NCI-H2107 (cell line): ENCODE measurements at regions not wholly inside any gene's neighbourhood (a gene's known extent, or its start where the extent isn't known, plus 50 kb on each side); places are given as distances from the start of the nearest gene placed in this dataset.

Source experiments
- DNase-seq: peaks from one replicate; lab custom pipeline; 2025; lab: John Stamatoyannopoulos, UW

DNA sequence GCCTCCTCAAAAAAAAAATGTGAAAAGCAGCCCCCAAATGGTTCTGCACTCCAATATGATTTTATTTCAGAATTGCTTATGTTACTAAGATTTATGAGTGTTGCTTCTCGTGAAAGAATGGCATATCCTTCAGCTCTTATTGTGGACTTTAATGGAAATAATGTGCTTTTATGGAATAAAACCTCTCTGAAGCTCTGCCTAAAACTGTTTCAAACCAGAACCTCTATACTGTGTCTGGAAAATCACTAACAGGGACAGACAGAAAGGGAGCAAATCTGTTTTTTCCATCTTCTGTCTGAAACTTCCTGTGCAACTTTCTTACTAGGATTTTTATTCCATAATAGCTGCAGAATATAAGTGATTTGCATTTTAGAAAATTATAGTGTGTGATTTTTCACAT is 493.1 kb downstream of the ANKRD50 start:
- DNase-seq, result no peak

DNA sequence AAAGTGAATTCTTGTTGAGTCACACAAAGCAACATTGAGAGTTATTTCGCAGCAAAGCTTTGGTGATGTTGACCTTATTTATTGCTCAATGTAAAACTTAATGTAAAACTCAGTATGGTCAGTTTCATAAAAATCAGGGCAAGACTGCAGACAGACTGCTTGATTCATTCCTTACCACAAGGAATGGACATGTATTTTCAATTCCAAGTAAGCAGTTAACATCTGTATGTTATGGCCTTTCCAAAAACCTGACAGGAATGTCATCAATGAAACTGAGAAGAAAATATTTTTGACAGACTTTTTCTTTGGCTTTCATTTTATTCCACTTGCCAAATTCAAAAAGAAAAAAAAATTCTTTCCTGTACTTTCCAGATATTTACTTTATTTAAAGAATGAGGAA is 488.3 kb downstream of the ANKRD50 start:
- DNase-seq, result no peak

DNA sequence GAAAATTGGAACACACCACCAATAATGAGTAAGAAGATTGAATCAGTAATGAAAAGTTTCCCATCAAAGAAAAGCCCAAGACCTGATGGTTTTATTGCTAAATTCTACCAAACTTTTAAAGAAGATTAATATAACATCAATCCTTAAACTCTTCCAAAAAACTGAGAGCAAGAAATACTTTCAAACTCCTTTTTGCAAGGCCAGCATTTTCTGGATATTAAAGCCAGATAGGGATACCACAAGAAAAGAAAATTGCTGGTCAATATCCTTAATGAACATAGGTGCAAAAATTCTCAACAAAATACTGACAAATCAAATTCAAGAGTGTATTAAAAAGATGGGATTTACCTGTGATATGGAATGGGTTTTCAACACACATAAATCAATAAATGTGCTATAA is 484.6 kb downstream of the ANKRD50 start:
- no peak for DNase-seq

DNA sequence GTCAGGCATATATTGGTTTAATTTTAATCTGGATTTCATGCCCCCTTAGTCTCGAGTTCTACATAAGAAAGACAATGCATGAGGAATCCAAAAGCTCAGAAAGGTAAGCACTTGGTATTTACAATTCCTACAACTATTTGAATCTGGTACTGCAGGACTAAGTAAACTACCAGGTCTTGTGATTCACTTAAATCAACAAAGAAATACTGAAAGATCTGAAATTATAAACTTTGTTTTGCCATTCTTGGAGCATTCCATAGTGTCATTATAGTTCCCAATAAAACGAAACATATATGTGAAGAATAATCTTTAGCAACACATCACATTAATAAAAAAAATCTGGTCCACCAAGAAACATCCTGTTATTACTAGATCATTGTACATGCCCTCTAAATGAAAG is 482.3 kb downstream of the ANKRD50 start:
- no peak for DNase-seq

DNA sequence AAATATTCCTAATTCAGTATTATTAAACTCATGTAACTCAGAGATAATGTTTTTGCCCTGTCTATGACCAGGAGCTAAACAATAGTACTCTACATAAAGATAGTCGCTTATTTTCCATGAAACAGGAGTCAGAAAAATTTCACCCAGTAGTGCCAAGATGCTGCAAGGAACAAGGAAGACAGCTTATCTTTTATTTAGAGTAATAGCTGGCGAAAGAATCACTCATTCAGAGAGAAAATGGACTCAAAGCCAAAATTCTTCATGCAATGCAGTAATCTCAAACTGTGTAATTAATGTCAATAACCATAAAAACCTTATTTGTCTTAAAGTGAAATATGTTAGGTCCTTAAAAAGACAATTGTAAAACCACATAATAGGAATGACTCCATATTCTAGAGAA is 477.8 kb downstream of the ANKRD50 start:
- no peak for DNase-seq

DNA sequence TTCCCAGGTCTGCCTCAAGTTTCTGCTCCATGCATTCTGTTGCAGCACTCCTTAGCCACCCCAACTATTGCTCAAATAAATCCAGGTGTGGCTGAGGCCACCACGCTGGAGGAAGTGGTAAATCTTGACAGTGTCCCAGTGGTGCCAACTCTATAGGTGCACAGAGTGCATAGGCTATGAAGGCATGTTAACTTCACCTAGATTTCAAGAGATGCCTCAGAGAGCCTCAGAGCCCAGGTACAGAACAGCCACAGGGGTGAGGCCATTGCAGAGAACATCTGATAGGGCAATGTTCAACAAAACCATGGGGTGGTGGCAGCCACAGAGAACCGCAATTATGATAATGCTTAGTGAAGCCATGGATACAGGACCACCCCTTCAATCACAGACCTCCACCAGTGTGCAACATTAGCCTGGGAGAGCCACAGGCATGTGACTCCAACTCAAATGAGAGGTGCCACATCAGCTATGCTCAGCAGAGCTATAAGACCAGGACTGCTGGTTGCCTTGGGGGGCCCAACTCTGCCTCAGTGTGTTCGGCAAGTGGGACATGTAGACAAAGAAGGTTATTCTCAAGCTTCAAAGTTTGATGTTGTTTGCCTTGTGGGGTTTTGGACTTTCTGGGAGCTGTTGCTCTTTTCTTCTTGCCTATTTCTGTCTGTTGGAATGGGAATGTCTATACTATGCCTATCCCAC is 468.7 kb downstream of the ANKRD50 start:
- no peak for DNase-seq

DNA sequence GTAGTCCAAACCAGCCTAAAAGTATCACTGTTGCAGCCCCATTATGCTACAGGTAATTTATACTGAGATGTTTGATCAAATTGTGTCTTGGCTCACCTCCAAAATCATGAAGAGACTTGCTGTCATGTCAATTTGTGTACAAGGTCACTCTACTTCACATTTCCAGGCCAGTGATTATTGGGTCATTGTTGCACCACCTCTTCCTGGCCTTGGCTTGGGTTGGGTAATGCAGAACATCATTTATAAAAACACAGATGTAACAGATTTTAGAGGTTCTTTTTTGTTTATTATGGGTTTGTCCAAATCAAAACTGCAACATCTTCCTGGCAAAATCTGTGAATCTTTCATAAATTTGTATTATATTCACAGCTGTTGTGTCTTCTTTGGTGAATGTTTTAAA is 459.5 kb downstream of the ANKRD50 start:
- no peak for DNase-seq

DNA sequence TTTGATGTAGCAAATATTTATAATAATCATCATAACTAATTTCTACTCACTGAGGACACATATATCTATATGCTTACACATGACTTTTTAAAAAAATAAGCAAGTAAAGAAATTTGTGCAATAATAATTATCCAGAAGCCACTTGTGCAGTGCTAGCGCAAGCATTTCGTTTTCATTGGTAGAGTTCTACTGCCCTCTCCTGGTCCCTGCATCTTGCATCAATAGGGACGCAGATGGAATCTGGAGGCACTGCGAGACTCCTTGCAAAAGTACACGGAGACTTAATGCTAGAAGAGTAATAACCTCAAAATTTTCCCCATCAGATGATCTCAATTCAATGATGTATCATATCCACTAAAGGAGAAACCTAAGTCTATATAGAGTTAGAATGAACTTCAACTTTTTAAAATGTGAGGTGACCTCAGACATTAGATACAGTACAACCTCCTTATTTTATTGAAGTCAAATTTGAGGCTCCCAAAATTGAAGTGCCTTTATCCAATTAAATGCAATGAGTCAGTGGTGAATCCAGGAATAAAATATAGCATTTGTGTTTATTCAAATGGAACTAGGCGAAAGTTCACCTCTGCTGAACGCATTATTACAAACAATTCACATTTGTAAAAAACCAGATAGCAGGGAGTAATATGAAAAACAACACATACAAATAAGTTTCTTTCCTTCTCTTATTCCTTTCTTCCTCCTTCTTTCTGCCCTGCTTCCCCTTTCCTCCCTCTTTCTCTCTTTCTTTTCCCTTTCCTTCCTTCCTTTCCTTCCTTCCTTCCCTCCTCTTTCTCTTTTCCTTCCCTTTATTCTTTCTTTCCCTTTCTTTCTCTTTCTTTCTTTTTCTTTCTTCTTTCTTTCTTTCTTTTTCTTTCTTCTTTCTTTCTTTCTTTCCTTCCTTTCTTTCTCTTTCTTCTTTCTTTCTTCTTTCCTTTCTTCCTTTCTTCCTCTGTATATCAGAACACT is 450.0 kb downstream of the ANKRD50 start:
- DNase-seq, result peak; percentile 40

DNA sequence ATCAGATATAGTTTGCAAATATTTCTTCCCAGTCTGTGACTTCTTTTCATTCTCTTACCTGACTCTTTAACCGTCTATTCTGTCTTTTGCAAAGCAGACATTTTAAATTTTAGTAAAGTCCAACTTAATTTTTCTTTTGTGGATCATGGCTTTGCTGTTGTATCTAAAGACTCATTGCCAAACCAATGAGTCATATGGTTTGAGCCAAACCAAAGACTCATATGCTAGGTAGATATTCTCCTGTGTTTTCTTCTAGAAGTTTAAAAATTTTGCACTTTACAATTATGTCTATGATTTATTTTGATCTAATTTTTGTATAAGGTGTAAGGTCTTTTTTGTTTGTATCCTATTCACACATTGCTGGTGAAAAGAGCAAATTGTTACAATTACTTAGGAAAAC is 446.8 kb downstream of the ANKRD50 start:
- no peak for DNase-seq

DNA sequence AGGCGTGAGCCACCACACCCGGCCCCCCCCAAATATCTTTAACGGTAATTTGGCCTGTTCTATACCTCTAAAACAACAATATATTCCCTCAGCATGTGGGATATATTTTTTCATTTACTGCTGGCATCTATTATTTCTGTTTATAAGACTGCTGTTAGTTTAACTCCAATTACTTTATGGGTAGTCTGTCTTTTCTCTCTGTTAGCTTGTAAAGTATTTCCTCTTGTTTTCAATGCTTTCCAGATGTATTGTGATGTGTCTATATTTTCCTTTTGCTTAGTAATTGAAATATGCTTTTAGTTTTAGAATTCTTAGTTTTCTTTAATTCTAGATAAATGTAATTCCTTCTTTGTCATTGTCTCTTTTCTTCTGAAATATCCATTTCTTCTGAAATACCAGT is 445.8 kb downstream of the ANKRD50 start:
- no peak for DNase-seq

DNA sequence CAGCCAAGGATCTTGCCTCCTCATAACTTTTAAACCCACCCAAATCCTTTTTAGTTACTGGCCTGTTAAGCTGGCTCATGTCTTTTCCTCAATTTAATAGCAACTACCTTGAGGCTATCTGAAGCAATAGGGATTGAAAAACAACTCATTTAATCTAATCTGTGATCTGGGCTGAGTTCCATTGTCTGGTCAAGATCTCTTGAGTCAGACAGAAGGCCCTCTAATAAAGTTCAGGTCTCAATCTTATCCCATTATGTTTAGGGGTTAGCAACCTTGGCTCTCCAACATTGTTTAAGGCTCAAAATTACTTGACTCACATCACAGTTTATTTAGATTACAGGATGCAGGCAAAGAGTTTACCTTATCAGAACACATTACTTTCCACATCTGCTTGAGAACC is 436.1 kb downstream of the ANKRD50 start:
- no peak for DNase-seq

DNA sequence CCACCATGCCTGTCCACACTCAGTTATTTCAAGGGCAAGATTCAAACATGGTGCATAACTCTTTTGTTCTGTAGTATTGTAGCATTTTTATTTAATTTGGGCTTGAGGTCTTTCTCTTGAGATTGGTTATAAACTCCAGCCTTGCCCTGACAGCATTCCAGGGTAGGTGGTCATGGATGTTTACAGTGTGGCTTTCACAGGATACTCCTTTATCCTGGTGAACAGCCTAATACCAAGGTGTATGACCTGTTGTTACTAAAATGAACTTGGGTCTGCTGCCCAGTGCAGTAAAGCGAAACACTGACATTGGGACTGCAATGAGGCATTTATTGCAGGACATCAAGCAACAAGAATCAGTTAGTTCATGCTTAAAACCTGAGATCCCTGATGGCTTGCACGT is 434.8 kb downstream of the ANKRD50 start:
- no peak for DNase-seq

DNA sequence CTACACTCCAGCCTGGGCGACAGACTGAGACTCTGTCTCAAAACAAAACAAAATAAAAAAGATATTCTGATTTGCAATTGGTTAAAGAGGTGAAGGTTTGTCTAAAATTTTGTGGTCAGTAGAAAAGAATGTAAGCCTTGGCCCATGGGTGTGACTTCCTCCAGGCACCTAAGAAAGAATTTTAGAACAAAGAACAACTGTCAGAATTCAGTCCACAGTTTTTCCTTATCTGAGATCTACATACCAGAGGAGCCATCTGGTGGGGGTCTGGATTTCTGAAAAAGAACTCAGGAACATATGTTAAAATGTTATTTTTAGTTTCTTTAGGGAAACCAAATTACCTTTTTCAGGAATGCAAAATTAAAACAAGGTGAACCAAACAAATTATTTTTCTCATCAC is 434.1 kb downstream of the ANKRD50 start:
- no peak for DNase-seq

DNA sequence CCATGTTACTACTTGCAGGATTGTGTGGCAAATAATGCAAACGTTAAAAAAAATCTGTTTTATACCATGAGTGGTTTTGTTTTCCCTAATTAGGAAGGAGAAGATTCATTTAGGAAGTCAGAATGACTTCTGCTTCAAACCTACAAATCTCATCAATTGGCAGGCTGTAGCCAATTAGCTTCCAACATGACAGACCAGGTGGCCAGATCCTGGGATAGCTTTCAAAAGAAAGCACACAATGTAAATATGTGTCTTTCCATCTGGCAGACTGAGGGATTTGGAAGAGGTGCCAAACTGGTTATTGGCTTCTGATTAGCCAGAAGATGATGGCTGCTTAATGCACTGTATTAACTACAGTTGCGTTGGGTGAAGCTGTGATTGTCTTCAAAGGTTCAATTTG is 432.8 kb downstream of the ANKRD50 start:
- no peak for DNase-seq

DNA sequence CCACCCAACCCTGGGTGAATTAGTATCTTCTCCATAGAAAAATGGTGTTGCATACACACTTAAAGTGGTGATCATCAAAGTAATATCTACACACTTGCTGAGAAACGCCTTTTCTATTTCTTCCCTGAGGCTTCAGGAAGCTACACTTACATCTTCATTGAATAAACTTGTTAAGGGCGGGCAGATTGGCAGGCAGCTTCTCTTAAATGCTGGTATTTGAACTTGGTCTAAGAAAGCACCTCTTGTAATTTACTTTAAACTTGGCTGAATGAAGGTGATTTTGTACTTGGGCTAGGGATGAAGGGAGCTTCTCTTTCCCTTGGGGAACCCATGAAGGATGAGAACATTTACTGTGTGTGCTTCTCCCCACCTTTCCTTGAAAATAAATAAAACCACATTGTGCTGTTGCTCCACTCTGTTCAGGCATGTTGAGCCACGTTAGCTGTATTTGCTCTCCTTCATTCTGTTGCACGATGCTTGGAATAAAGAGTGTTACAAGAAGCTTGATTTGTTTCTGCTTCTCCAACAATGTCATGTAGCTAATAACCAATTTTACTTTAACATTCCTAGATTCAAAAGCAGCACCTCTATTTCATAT is 430.1 kb downstream of the ANKRD50 start:
- no peak for DNase-seq

DNA sequence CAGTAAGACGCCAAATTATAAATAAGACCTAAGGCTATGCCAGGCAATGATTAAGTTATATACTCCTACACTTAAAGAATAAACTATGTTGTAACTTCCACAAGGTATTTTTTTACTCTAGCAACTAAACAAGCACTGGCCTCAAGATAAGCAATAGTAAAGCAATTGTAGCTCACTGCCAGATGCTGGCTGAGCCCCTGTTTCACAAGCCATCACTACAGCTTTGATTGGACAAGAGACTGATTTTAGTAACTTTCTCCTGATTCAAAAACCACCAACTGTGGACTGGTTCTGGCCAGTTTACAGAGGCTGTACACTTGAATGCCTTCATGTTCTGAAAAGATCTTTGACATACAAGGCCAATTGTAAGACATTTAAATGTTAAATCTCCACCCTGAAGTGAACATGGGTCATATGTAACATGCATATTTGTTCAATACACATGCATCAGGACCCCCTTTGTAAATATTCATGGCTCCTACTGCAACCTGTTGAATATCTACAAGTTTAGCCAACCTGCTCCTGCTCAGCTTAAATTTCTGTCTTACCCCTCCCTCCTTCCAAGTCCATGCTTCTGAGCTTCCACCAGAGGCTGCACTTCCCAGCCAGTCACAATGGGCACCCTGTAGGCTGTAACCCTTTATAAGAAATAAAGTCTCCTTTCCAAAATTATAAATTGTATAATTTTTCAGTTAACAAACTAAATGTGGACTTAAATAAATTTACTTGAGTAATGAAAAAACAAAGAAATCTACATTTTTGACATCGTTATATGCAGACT is 423.6 kb downstream of the ANKRD50 start:
- no peak for DNase-seq

DNA sequence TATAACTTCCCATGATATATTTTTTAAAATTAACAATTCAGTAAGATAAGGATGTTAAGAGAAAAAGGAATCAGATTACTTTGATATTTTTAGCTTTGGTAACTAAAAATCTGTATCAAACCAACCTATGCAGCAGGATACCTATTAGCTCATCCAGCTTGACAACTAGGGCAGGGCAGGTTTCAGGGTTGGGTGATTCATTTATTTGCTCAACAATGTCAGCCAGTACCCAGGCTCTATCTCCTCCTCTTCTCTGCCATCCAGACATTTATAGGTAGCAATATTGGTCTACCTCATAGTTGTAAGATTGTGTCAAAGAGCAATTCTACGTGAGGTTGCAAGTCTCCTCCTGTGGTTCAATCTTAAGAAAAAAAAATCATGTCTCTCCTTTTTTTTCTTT is 421.9 kb downstream of the ANKRD50 start:
- DNase-seq, result no peak

DNA sequence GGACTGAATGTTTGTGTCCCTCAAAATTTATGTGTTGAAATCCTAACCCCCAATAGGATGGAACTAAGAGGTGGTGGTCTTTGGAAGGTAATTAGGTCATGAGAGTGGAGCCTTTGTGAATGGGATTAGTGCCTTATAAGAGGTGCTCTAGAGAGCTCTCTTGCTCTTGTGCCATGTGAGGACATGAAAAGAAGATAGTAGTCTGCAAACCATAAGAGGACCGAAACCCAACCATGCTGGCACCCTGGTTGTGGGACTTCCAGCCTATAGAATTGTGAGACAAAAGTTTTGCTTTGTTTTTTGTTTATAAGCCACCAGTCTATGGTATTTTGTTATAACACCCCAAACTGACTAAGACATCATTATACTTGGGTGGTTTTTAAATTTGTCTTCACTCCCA is 417.1 kb downstream of the ANKRD50 start:
- DNase-seq, result no peak

DNA sequence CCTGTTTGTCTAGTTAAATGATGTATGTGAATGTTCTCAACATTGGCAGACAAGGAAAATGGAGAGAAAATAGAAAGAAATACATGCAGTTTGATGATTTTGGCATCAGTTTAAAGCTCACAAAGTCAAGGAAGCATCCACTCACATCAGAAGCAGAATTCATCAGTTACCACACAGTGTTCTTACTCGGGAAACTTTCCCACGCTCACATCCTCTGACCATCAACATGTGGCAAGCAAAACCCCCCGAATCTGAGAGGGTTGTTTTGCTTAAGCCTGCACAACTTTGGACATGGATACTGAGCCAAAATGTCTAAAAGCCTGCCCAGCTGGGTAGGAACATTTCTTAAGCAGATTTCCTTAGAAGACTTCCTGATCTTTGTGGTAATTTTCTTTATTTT is 407.6 kb downstream of the ANKRD50 start:
- DNase-seq, result no peak

DNA sequence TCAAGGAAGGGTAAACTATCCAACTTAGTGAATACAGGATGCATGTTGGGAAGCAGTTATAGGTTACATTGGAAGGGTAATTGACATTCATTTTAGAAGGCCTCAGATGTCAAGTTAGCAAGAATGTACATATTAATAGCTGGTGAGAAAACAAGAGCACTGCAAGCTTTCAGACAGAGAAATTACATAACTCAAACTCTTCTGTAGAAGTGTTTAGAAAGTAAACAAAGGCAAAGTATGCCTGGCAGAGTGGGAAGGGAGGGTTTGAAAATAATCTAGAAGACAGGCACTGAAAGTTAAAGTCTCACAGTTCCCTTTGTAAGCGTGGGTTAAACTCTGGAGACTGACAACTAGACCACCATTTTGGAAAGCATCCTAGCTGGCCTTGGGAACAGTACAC is 406.2 kb downstream of the ANKRD50 start:
- no peak for DNase-seq

DNA sequence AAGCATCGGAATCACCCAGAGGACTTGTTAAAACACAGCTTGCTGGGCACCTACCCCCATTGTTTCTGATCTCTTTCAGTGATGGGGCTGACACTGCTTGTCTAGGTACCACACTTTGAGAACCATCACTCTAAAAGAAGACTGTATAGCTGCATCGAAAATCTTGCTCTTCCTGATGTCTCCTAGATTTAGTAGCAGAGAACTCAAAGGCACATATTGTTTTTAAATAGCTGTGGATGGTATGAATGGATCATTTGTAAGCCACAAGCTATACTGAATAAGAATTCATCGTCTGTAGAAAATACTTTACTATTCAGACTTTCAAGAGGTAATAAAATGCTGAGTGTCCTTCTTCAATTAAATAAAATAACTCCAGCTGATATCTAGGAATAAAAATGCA is 405.4 kb downstream of the ANKRD50 start:
- no peak for DNase-seq

DNA sequence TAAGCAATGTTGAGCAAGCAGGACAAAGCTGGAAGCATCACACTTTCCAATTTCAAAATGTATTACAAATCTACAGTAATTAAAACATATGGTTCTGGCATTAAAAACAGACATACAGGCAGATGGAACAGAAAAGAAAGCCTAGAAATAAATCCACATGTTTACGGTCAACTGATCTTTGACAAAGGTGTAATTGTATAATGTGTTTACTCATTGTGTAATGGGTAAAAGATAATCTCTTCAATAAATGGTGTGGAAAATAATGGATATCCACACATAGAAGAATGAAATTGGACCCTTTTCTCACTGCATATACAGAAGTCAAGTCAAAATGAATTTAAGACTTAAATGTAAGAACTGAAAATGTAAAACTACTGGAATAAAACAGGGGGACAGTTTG is 394.2 kb downstream of the ANKRD50 start:
- DNase-seq, result no peak
